Lower leg skin (tissue), 3 donors: ENCODE measurements at regions not wholly inside any gene's neighbourhood (a gene's known extent, or its start where the extent isn't known, plus 50 kb on each side); places are given as distances from the start of the nearest gene placed in this dataset.

Experiments used
- POLR2A ChIP-seq, 2 donors: fragments of 450-650 bp; IDR thresholded peaks; one replicate each; pipeline ENCODE4 v1.6.1; 2016 to 2017; ENCODE audit warnings: antibody characterized with exemption in 2 of 2, mild to moderate bottlenecking in 1 of 2, moderate library complexity in 1 of 2
- TF ChIP-seq, protein P1 (sequence below), 3 donors: fragments of 450-650 bp; IDR thresholded peaks; one replicate each; pipeline ENCODE4 v1.5.1; 2016; ENCODE audit warnings: antibody characterized with exemption in 3 of 3, mild to moderate bottlenecking in 3 of 3, moderate library complexity in 2 of 3

- TF ChIP-seq, protein P1, sequence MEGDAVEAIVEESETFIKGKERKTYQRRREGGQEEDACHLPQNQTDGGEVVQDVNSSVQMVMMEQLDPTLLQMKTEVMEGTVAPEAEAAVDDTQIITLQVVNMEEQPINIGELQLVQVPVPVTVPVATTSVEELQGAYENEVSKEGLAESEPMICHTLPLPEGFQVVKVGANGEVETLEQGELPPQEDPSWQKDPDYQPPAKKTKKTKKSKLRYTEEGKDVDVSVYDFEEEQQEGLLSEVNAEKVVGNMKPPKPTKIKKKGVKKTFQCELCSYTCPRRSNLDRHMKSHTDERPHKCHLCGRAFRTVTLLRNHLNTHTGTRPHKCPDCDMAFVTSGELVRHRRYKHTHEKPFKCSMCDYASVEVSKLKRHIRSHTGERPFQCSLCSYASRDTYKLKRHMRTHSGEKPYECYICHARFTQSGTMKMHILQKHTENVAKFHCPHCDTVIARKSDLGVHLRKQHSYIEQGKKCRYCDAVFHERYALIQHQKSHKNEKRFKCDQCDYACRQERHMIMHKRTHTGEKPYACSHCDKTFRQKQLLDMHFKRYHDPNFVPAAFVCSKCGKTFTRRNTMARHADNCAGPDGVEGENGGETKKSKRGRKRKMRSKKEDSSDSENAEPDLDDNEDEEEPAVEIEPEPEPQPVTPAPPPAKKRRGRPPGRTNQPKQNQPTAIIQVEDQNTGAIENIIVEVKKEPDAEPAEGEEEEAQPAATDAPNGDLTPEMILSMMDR (IDR thresholded peaks at IDR 0.05): no peak
- TF ChIP-seq POLR2A (IDR thresholded peaks at IDR 0.05): no peak
Measured at GRCh38 chr18:8974279-8974678, 128.2 kb upstream of the NDUFV2 start.
